H1 (cell line): ENCODE measurements at regions not wholly inside any gene's neighbourhood (a gene's known extent, or its start where the extent isn't known, plus 50 kb on each side); places are given as distances from the start of the nearest gene placed in this dataset.

ENCODE experiments used
- EP300 ChIP-seq, 2 experiments: IDR thresholded peaks; 1 replicate in 1 of 2; 2 replicates in 1 of 2; pipeline ENCODE4 v1.6.1; 2011 to 2012; ENCODE audit warnings: low read depth in 2 of 2, low read length in 2 of 2, mild to moderate bottlenecking in 2 of 2, borderline replicate concordance in 1 of 2, inconsistent platforms in 1 of 2, moderate library complexity in 1 of 2
- TF ChIP-seq, protein P1 (sequence below): fragments of 300-600 bp; sonication (generic); IDR thresholded peaks from 2 replicates; pipeline ENCODE4 v1.7.1; 2012; ENCODE audit warnings: low read length, moderate library complexity, mild to moderate bottlenecking, inconsistent platforms; ENCODE audit not compliant: insufficient replicate concordance

DNA sequence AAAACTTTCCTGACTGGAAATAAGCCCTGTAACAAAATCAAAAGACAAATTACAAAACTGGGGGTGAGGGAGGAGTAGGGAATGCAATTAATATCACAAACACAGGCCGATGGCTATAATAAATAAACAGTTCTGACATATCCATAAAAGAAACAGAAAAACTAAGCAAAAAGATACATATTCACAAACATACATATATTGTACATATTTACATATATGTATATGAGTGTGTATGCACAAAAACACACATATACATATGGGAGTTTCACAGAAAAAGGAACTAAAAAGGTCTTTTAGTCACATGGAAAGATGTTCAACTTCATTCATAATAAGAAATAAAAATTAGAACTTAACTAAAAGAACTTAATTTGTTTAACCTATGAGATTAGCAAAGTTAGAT is 292.7 kb downstream of the TFAP2A start (continued):
- TF ChIP-seq, protein P1, sequence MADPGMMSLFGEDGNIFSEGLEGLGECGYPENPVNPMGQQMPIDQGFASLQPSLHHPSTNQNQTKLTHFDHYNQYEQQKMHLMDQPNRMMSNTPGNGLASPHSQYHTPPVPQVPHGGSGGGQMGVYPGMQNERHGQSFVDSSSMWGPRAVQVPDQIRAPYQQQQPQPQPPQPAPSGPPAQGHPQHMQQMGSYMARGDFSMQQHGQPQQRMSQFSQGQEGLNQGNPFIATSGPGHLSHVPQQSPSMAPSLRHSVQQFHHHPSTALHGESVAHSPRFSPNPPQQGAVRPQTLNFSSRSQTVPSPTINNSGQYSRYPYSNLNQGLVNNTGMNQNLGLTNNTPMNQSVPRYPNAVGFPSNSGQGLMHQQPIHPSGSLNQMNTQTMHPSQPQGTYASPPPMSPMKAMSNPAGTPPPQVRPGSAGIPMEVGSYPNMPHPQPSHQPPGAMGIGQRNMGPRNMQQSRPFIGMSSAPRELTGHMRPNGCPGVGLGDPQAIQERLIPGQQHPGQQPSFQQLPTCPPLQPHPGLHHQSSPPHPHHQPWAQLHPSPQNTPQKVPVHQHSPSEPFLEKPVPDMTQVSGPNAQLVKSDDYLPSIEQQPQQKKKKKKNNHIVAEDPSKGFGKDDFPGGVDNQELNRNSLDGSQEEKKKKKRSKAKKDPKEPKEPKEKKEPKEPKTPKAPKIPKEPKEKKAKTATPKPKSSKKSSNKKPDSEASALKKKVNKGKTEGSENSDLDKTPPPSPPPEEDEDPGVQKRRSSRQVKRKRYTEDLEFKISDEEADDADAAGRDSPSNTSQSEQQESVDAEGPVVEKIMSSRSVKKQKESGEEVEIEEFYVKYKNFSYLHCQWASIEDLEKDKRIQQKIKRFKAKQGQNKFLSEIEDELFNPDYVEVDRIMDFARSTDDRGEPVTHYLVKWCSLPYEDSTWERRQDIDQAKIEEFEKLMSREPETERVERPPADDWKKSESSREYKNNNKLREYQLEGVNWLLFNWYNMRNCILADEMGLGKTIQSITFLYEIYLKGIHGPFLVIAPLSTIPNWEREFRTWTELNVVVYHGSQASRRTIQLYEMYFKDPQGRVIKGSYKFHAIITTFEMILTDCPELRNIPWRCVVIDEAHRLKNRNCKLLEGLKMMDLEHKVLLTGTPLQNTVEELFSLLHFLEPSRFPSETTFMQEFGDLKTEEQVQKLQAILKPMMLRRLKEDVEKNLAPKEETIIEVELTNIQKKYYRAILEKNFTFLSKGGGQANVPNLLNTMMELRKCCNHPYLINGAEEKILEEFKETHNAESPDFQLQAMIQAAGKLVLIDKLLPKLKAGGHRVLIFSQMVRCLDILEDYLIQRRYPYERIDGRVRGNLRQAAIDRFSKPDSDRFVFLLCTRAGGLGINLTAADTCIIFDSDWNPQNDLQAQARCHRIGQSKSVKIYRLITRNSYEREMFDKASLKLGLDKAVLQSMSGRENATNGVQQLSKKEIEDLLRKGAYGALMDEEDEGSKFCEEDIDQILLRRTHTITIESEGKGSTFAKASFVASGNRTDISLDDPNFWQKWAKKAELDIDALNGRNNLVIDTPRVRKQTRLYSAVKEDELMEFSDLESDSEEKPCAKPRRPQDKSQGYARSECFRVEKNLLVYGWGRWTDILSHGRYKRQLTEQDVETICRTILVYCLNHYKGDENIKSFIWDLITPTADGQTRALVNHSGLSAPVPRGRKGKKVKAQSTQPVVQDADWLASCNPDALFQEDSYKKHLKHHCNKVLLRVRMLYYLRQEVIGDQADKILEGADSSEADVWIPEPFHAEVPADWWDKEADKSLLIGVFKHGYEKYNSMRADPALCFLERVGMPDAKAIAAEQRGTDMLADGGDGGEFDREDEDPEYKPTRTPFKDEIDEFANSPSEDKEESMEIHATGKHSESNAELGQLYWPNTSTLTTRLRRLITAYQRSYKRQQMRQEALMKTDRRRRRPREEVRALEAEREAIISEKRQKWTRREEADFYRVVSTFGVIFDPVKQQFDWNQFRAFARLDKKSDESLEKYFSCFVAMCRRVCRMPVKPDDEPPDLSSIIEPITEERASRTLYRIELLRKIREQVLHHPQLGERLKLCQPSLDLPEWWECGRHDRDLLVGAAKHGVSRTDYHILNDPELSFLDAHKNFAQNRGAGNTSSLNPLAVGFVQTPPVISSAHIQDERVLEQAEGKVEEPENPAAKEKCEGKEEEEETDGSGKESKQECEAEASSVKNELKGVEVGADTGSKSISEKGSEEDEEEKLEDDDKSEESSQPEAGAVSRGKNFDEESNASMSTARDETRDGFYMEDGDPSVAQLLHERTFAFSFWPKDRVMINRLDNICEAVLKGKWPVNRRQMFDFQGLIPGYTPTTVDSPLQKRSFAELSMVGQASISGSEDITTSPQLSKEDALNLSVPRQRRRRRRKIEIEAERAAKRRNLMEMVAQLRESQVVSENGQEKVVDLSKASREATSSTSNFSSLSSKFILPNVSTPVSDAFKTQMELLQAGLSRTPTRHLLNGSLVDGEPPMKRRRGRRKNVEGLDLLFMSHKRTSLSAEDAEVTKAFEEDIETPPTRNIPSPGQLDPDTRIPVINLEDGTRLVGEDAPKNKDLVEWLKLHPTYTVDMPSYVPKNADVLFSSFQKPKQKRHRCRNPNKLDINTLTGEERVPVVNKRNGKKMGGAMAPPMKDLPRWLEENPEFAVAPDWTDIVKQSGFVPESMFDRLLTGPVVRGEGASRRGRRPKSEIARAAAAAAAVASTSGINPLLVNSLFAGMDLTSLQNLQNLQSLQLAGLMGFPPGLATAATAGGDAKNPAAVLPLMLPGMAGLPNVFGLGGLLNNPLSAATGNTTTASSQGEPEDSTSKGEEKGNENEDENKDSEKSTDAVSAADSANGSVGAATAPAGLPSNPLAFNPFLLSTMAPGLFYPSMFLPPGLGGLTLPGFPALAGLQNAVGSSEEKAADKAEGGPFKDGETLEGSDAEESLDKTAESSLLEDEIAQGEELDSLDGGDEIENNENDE: no peak
- TF ChIP-seq EP300 (IDR thresholded peaks at IDR 0.05; ENCODE audit: borderline replicate concordance in 1 of 2, low read depth in 2 of 2, low read length in 2 of 2): no peak
